Liver (tissue), 8 donors: ENCODE measurements at regions not wholly inside any gene's neighbourhood (a gene's known extent, or its start where the extent isn't known, plus 50 kb on each side); places are given as distances from the start of the nearest gene placed in this dataset.

Experiments
- DNase-seq: peaks from one replicate; pipeline ENCODE4 v3.0.0-alpha.2; 2017; ENCODE audit warnings: low spot score
- H3K27ac ChIP-seq, 2 donors: one replicate each; pipeline ENCODE4 v1.7.0; 2013; ENCODE audit warnings: inconsistent platforms in 2 of 2, low read length in 2 of 2, control low read depth in 1 of 2, low read depth in 1 of 2, mild to moderate bottlenecking in 1 of 2
- H3K27me3 ChIP-seq, 4 donors: one replicate each; pipeline versions ENCODE4 v1.6.1 to v1.7.0; 2013; ENCODE audit warnings: low read length in 3 of 4, inconsistent platforms in 1 of 4, mild to moderate bottlenecking in 1 of 4, moderate library complexity in 1 of 4; ENCODE audit not compliant: control insufficient read depth in 4 of 4, insufficient read depth in 4 of 4
- H3K36me3 ChIP-seq, 4 donors: one replicate each; pipeline versions ENCODE4 v1.6.1 to v1.7.0; 2013; ENCODE audit warnings: low read length in 3 of 4, mild to moderate bottlenecking in 3 of 4, low read depth in 1 of 4, moderate library complexity in 1 of 4; ENCODE audit not compliant: control insufficient read depth in 4 of 4, insufficient read depth in 3 of 4
- H3K4me1 ChIP-seq, 4 donors: one replicate each; pipeline versions ENCODE4 v1.6.1 to v1.7.0; 2013; ENCODE audit warnings: low read length in 3 of 4, mild to moderate bottlenecking in 3 of 4, moderate library complexity in 1 of 4; ENCODE audit not compliant: control insufficient read depth in 4 of 4, insufficient read depth in 4 of 4
- H3K4me3 ChIP-seq, 3 donors: one replicate each; pipeline versions ENCODE4 v1.6.1 to v1.7.0; 2013; ENCODE audit warnings: low read length in 3 of 3, control low read depth in 1 of 3, low read depth in 1 of 3, mild to moderate bottlenecking in 1 of 3
- H3K9ac ChIP-seq, 2 donors: one replicate each; pipeline ENCODE4 v1.7.0; 2013; ENCODE audit warnings: low read length in 2 of 2, mild to moderate bottlenecking in 2 of 2, moderate library complexity in 2 of 2, control low read depth in 1 of 2, low read depth in 1 of 2
- H3K9me3 ChIP-seq, 4 donors: one replicate each; pipeline versions ENCODE4 v1.6.1 to v1.7.0; 2013; ENCODE audit warnings: low read length in 3 of 4; ENCODE audit not compliant: control insufficient read depth in 4 of 4
- ATF3 ChIP-seq: IDR thresholded peaks from 2 replicates; pipeline ENCODE4 v1.6.1; 2016; ENCODE audit warnings: antibody characterized with exemption
- CTCF ChIP-seq: fragments of 150-350 bp; IDR thresholded peaks from 2 replicates; pipeline ENCODE4 v1.5.1; 2017; ENCODE audit warnings: improper control_type of control experiment, low read depth, low read length; ENCODE audit not compliant: missing input control
- EGR1 ChIP-seq, 2 donors: IDR thresholded peaks; 2 replicates each; pipeline ENCODE4 v1.6.1; 2016 to 2018; ENCODE audit warnings: antibody characterized with exemption in 2 of 2, low read depth in 2 of 2
- FOXA1 ChIP-seq: IDR thresholded peaks from 2 replicates; pipeline ENCODE4 v1.6.1; 2016; ENCODE audit warnings: antibody characterized with exemption
- FOXA2 ChIP-seq: IDR thresholded peaks from 2 replicates; pipeline ENCODE4 v1.6.1; 2016; ENCODE audit warnings: antibody characterized with exemption
- GABPA ChIP-seq, 2 donors: IDR thresholded peaks in 1 of 2; conservative IDR thresholded peaks in 1 of 2; 2 replicates each; pipeline ENCODE4 v1.6.1; 2016; ENCODE audit warnings: antibody characterized with exemption in 2 of 2, mild to moderate bottlenecking in 1 of 2, moderate library complexity in 1 of 2
- HNF4A ChIP-seq, 2 donors: conservative IDR thresholded peaks; 2 replicates each; pipeline ENCODE4 v1.6.1; 2016; ENCODE audit warnings: antibody characterized with exemption in 2 of 2, mild to moderate bottlenecking in 2 of 2
- HNF4G ChIP-seq: IDR thresholded peaks from 2 replicates; pipeline ENCODE4 v1.6.1; 2016; ENCODE audit warnings: antibody characterized with exemption
- JUND ChIP-seq, 2 donors: IDR thresholded peaks; 2 replicates each; pipeline ENCODE4 v1.6.1; 2016; ENCODE audit warnings: antibody characterized with exemption in 2 of 2
- MAX ChIP-seq: IDR thresholded peaks from 2 replicates; pipeline ENCODE4 v1.6.1; 2016; ENCODE audit warnings: antibody characterized with exemption
- NR2F2 ChIP-seq: IDR thresholded peaks from 2 replicates; pipeline ENCODE4 v1.6.1; 2016; ENCODE audit warnings: antibody characterized with exemption
- RAD21 ChIP-seq, 2 donors: IDR thresholded peaks; 2 replicates each; pipeline ENCODE4 v1.6.1; 2016; ENCODE audit warnings: antibody characterized with exemption in 2 of 2, mild to moderate bottlenecking in 2 of 2
- RXRA ChIP-seq, 2 donors: IDR thresholded peaks; 2 replicates each; pipeline ENCODE4 v1.6.1; 2017 to 2018; ENCODE audit warnings: antibody characterized with exemption in 2 of 2, mild to moderate bottlenecking in 1 of 2
- SP1 ChIP-seq: IDR thresholded peaks from 2 replicates; pipeline ENCODE4 v1.6.1; 2018; ENCODE audit warnings: antibody characterized with exemption, mild to moderate bottlenecking
- TAF1 ChIP-seq: conservative IDR thresholded peaks from 2 replicates; pipeline ENCODE4 v1.6.1; 2016; ENCODE audit warnings: antibody characterized with exemption, mild to moderate bottlenecking
- YY1 ChIP-seq: IDR thresholded peaks from 2 replicates; pipeline ENCODE4 v1.6.1; 2016; ENCODE audit warnings: antibody characterized with exemption, mild to moderate bottlenecking
- WGBS: extraction: QIAGEN DNeasy Blood & Tissue Kit; methylation state at CpG from one replicate; pipeline ENCODE4 v1.1.7; 2013; 5-methylcytosine and 5-hydroxymethylcytosine counted together
- TF ChIP-seq, protein P1 (sequence below): IDR thresholded peaks from 2 replicates; pipeline ENCODE4 v1.6.1; 2016; ENCODE audit warnings: antibody characterized with exemption
- donor health status: healthy.
- donor health status: healthy.
- donor health status: healthy.
- donor health status: healthy.
- donor health status: healthy.

- Histone ChIP-seq H3K4me1 (no peaks in the 10 kb centered on the region), H3K36me3 (no peaks in the 10 kb centered on the region), H3K9me3 (no peaks in the 10 kb centered on the region), H3K9ac (no peak overlapping the region), H3K27me3 (peaks cover 0 to 14% (median under 1%) of the 10 kb centered on the region in 4 donors), H3K4me3 (no peak overlapping the region), H3K27ac (no peak overlapping the region)
- WGBS, result 48% methylated on average over 1 of the region's 1 CpG
- TF ChIP-seq GABPA (IDR thresholded peaks at IDR 0.05 in 1 of 2, conservative IDR thresholded peaks at IDR 0.05 in 1 of 2), result no peak
- TF ChIP-seq SP1, result no peak
- no peak for TF ChIP-seq HNF4G
- TF ChIP-seq CTCF, result no peak
- no peak for TF ChIP-seq ATF3
- TF ChIP-seq FOXA1, result no peak
- no peak for DNase-seq
Observed at GRCh38 chr2:122108186-122108585, 352.7 kb downstream of the TSN start.

- no peak overlapping the region for H3K27ac ChIP-seq
- H3K36me3 ChIP-seq, result no peaks in the 10 kb centered on the region
- no peak for DNase-seq
- H3K9ac ChIP-seq, result no peak overlapping the region
- H3K4me1 ChIP-seq, result no peaks in the 10 kb centered on the region
- H3K4me3 ChIP-seq, result no peak overlapping the region
- TF ChIP-seq ATF3 (no peak), FOXA1 (no peak), TAF1 (no peak), JUND (IDR thresholded peaks at IDR 0.05) (no peak)
- peaks cover 0 to 7% (median under 1%) of the 10 kb centered on the region in 4 donors for H3K27me3 ChIP-seq
- WGBS, result 80% methylated on average over 12 of the region's 12 CpGs
- no peaks in the 10 kb centered on the region for H3K9me3 ChIP-seq
Observed at GRCh38 chr2:122112216-122113005, 357.0 kb downstream of the TSN start.

GRCh38 chr2:122114421-122114820 lies 359.0 kb downstream of the TSN start:
- H3K36me3 ChIP-seq, result no peaks in the 10 kb centered on the region
- WGBS, result 20% methylated on average over 2 of the region's 2 CpGs

More at GRCh38 chr2:122114421-122114820, 359.0 kb downstream of the TSN start:
- Histone ChIP-seq H3K27ac (no peak overlapping the region), H3K9ac (no peak overlapping the region), H3K9me3 (no peaks in the 10 kb centered on the region), H3K4me1 (no peaks in the 10 kb centered on the region), H3K4me3 (no peak overlapping the region), H3K27me3 (peaks cover 0 to 7% (median under 1%) of the 10 kb centered on the region in 4 donors)
- no peak for DNase-seq
- TF ChIP-seq YY1, result no peak
- TF ChIP-seq, protein P1, sequence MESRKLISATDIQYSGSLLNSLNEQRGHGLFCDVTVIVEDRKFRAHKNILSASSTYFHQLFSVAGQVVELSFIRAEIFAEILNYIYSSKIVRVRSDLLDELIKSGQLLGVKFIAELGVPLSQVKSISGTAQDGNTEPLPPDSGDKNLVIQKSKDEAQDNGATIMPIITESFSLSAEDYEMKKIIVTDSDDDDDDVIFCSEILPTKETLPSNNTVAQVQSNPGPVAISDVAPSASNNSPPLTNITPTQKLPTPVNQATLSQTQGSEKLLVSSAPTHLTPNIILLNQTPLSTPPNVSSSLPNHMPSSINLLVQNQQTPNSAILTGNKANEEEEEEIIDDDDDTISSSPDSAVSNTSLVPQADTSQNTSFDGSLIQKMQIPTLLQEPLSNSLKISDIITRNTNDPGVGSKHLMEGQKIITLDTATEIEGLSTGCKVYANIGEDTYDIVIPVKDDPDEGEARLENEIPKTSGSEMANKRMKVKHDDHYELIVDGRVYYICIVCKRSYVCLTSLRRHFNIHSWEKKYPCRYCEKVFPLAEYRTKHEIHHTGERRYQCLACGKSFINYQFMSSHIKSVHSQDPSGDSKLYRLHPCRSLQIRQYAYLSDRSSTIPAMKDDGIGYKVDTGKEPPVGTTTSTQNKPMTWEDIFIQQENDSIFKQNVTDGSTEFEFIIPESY, result no peak
- TF ChIP-seq NR2F2, result no peak
- TF ChIP-seq HNF4G, result no peak
- no peak for TF ChIP-seq RAD21 (IDR thresholded peaks at IDR 0.05)
- TF ChIP-seq TAF1, result no peak
- no peak for TF ChIP-seq GABPA (IDR thresholded peaks at IDR 0.05 in 1 of 2, conservative IDR thresholded peaks at IDR 0.05 in 1 of 2)
- TF ChIP-seq RXRA (IDR thresholded peaks at IDR 0.05), result no peak
- TF ChIP-seq EGR1 (IDR thresholded peaks at IDR 0.05; ENCODE audit: low read depth in 2 of 2), result no peak
- TF ChIP-seq MAX, result no peak
- no peak for TF ChIP-seq CTCF
- no peak for TF ChIP-seq ATF3
- TF ChIP-seq FOXA1, result no peak
- no peak for TF ChIP-seq FOXA2
- no peak for TF ChIP-seq JUND (IDR thresholded peaks at IDR 0.05)
- TF ChIP-seq SP1, result no peak
- no peak for TF ChIP-seq HNF4A (conservative IDR thresholded peaks at IDR 0.05)
